AG09319 (cell line): ENCODE measurements at regions not wholly inside any gene's neighbourhood (a gene's known extent, or its start where the extent isn't known, plus 50 kb on each side); places are given as distances from the start of the nearest gene placed in this dataset.

ENCODE experiments used
- DNase-seq: peaks from one replicate; pipeline ENCODE4 v3.0.0-alpha.2; 2010; ENCODE audit warnings: low read depth; ENCODE audit errors: extremely low read depth
- TF ChIP-seq, protein P1 (sequence below): IDR thresholded peaks from 2 replicates; pipeline ENCODE4 v1.5.1; 2011; ENCODE audit warnings: low read depth, mild to moderate bottlenecking, inconsistent platforms, low read length, moderate library complexity

DNA sequence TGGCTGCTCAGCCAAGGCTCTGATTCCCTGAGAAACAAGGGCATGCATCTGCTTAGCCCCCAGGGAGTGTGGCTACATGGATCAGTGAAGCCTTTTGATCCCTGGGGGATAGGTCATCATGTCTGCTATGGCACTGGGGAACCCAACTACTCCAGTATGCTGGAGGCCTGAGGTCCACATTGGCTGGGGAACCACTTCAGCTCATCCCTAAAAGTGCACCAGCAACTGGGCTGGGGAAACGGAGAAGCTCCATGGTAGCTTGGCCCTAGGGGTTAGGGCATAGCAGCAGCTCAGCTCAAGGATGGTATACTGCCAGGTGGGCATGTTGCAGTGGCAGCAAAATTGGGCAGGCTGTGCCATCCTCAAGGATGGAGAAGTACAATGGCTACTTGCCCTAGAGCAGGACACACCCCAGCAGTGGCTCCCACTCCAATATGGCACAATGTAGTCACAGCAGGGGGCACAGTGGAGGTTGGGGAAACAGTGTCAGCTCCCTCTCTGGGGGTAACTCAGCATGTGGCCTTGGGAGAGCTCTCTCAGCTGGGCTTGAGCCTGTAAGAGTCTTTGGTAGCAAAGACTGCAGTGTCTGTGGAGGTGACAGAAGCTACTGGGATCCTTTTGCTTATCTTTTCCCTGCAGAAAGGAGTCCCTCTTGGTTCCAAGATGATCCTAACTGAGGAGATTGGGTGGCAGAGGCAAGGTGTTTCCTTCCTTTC lies 111.5 kb upstream of the FSTL4 start:
- TF ChIP-seq, protein P1, sequence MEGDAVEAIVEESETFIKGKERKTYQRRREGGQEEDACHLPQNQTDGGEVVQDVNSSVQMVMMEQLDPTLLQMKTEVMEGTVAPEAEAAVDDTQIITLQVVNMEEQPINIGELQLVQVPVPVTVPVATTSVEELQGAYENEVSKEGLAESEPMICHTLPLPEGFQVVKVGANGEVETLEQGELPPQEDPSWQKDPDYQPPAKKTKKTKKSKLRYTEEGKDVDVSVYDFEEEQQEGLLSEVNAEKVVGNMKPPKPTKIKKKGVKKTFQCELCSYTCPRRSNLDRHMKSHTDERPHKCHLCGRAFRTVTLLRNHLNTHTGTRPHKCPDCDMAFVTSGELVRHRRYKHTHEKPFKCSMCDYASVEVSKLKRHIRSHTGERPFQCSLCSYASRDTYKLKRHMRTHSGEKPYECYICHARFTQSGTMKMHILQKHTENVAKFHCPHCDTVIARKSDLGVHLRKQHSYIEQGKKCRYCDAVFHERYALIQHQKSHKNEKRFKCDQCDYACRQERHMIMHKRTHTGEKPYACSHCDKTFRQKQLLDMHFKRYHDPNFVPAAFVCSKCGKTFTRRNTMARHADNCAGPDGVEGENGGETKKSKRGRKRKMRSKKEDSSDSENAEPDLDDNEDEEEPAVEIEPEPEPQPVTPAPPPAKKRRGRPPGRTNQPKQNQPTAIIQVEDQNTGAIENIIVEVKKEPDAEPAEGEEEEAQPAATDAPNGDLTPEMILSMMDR = no peak
- no peak for DNase-seq

- TF ChIP-seq, protein P1 = no peak
Measured at GRCh38 chr5:133723126-133723525, 110.8 kb upstream of the FSTL4 start.

GRCh38 chr5:133721365-133721764 lies 109.0 kb upstream of the FSTL4 start:
- no peak for DNase-seq
- TF ChIP-seq, protein P1 = no peak

More at GRCh38 chr5:133723126-133723525, 110.8 kb upstream of the FSTL4 start:
- DNase-seq = no peak

DNA sequence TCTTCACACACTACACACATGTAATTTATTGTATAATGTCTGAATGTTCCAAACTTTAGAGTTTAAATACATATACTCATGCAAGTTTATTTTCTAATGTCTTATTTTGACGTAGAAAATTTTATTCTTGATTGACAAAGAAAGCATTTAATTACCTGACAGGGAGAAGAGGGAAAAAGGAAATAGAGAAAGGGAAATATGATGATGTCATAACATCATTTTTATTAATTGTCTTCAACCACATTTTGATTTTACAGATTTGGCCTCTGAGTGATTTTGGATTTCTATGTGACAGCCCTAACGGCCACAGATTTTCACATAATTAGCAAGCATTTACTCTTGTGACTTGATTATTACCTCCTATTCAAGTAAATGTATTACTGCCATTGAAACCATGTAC lies 106.1 kb upstream of the FSTL4 start:
- DNase-seq = no peak
- TF ChIP-seq, protein P1 = no peak

DNA sequence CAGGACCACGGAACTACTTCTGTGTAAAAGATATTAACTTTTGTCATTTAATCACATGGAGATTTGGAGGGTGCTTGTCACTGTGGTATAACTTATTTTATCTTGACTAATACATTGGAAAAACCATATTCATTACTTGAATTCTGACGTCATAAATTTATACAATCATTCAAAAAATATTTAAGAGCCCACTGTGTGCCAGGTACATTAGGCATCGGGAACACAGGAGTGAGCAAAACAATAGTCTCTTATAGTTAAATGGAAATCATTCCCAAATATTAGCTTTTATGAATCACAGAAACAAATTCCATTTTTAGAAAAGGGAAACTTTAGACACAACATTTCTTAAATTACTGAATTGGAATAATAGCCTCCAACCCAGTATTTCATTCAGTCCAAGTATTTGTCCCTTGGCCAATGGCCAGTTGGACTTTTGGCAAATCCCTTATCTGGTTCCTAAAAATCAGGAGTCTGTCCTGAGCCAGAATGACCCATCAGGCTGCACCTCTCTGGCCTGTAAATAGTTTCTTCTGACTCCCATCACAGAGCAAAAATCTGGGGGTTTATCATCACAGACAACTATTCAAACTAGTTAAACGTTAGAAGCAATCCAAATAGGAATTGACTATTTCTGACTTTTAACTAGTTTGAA lies 104.3 kb upstream of the FSTL4 start:
- TF ChIP-seq, protein P1 = no peak

DNA sequence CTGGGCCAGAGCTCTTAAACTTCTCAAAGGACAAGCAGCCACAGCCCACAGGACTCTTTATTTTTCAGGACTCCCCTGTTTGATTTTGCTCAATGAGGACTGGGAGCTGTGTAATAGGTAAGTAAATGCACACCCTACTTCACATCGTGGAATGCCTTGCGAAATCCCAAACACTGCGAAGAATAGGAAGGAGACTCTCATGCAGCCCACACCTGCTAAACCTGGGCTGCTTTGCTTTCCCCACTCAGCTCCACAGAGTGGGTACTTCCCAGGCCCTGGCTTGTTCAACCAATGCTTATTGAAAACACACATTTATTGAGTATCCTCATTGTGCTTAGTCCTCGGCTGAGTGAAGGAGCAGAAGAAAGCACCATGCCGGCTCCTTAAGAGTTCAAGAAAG lies 103.3 kb upstream of the FSTL4 start:
- no peak for DNase-seq
- TF ChIP-seq, protein P1 = no peak

More for the DNA sequence above, 104.3 kb upstream of the FSTL4 start:
- no peak for DNase-seq

DNA sequence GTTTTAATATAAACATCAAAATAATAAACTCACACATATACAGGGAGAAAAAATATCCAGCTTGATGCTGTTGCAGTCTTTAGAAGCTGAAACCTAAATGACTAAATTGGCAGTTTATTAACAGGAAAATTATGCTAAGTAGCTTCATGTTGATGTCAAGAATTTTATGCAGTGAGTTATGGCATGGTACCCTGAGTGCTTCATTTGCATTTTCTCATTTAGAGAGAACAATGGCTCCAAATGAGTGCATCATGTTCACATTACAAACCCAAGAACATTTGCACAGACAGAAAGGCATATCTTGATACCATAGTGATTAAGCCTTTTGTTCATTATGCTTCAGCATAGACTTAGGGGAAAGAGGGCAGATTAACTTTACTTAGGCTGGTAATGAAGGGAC lies 102.9 kb upstream of the FSTL4 start:
- TF ChIP-seq, protein P1 = no peak
- no peak for DNase-seq
